Skeletal muscle tissue (tissue), 3 donors: ENCODE measurements at regions not wholly inside any gene's neighbourhood (a gene's known extent, or its start where the extent isn't known, plus 50 kb on each side); places are given as distances from the start of the nearest gene placed in this dataset.

Experiments
- H3K27ac ChIP-seq: one replicate; pipeline ENCODE4 v1.7.0; 2013; ENCODE audit warnings: mild to moderate bottlenecking, low read depth, low read length, inconsistent platforms
- H3K27me3 ChIP-seq, 3 donors: one replicate each; pipeline ENCODE4 v1.7.0; 2013; ENCODE audit warnings: low read length in 3 of 3; ENCODE audit not compliant: control insufficient read depth in 3 of 3, insufficient read depth in 3 of 3
- H3K36me3 ChIP-seq, 3 donors: one replicate each; pipeline ENCODE4 v1.7.0; 2013; ENCODE audit warnings: low read length in 3 of 3; ENCODE audit not compliant: control insufficient read depth in 3 of 3, insufficient read depth in 3 of 3
- H3K4me1 ChIP-seq, 3 donors: one replicate each; pipeline ENCODE4 v1.7.0; 2013; ENCODE audit warnings: low read length in 3 of 3, mild to moderate bottlenecking in 3 of 3; ENCODE audit not compliant: control insufficient read depth in 3 of 3, insufficient read depth in 3 of 3
- H3K4me3 ChIP-seq, 3 donors: one replicate each; pipeline ENCODE4 v1.7.0; 2013; ENCODE audit warnings: low read length in 3 of 3
- H3K9ac ChIP-seq, 3 donors: one replicate each; pipeline ENCODE4 v1.7.0; 2013; ENCODE audit warnings: low read length in 3 of 3, mild to moderate bottlenecking in 3 of 3, moderate library complexity in 2 of 3, low read depth in 1 of 3
- H3K9me3 ChIP-seq, 3 donors: one replicate each; pipeline ENCODE4 v1.7.0; 2013; ENCODE audit warnings: low read length in 3 of 3; ENCODE audit not compliant: control insufficient read depth in 3 of 3
- donor health status: Osteomylitis.

- Histone ChIP-seq H3K27ac (no peak overlapping the region), H3K36me3 (no peaks in the 10 kb centered on the region)
Measured at GRCh38 chr19:33938821-33939220, 142.2 kb downstream of the KCTD15 start.

GRCh38 chr19:33941133-33941532 is 144.5 kb downstream of the KCTD15 start:
- no peaks in the 10 kb centered on the region for H3K9me3 ChIP-seq
- no peak overlapping the region for H3K9ac ChIP-seq
- no peaks in the 10 kb centered on the region for H3K4me1 ChIP-seq
- H3K27ac ChIP-seq: no peak overlapping the region
- H3K4me3 ChIP-seq: no peak overlapping the region
- H3K36me3 ChIP-seq: no peaks in the 10 kb centered on the region
- peaks cover 0 to 2% (median 0%) of the 10 kb centered on the region in 3 donors for H3K27me3 ChIP-seq

More at GRCh38 chr19:33938821-33939220, 142.2 kb downstream of the KCTD15 start:
- peaks cover 0 to 4% (median 2%) of the 10 kb centered on the region in 3 donors for H3K27me3 ChIP-seq
- peaks cover 5 to 8% (median 6%) of the 10 kb centered on the region in 3 donors for H3K9me3 ChIP-seq
- H3K4me1 ChIP-seq: no peaks in the 10 kb centered on the region
- no peak overlapping the region for H3K4me3 ChIP-seq
- no peak overlapping the region for H3K9ac ChIP-seq

GRCh38 chr19:33946535-33947264 is 150.0 kb downstream of the KCTD15 start:
- Histone ChIP-seq H3K9me3 (no peaks in the 10 kb centered on the region), H3K27me3 (peaks cover 0 to 6% (median 2%) of the 10 kb centered on the region in 3 donors), H3K36me3 (no peaks in the 10 kb centered on the region), H3K9ac (no peak overlapping the region), H3K4me1 (no peaks in the 10 kb centered on the region), H3K27ac (no peak overlapping the region), H3K4me3 (no peak overlapping the region)

GRCh38 chr19:33947265-33947964 is 150.7 kb downstream of the KCTD15 start:
- H3K27me3 ChIP-seq: peaks cover 0 to 6% (median 2%) of the 10 kb centered on the region in 3 donors
- H3K9ac ChIP-seq: no peak overlapping the region
- no peaks in the 10 kb centered on the region for H3K9me3 ChIP-seq
- no peak overlapping the region for H3K4me3 ChIP-seq
- no peaks in the 10 kb centered on the region for H3K36me3 ChIP-seq
- H3K4me1 ChIP-seq: no peaks in the 10 kb centered on the region
- H3K27ac ChIP-seq: no peak overlapping the region

GRCh38 chr19:33948651-33949335 is 152.1 kb downstream of the KCTD15 start:
- Histone ChIP-seq H3K9me3 (peaks cover 0 to 3% (median 0%) of the 10 kb centered on the region in 3 donors), H3K36me3 (no peaks in the 10 kb centered on the region), H3K27me3 (peaks cover 0 to 6% (median 5%) of the 10 kb centered on the region in 3 donors), H3K9ac (no peak overlapping the region), H3K4me3 (no peak overlapping the region), H3K4me1 (no peaks in the 10 kb centered on the region), H3K27ac (no peak overlapping the region)

- Histone ChIP-seq H3K9ac (no peak overlapping the region), H3K27ac (no peak overlapping the region), H3K4me1 (no peaks in the 10 kb centered on the region), H3K36me3 (no peaks in the 10 kb centered on the region), H3K27me3 (peaks cover 0 to 6% (median 5%) of the 10 kb centered on the region in 3 donors), H3K4me3 (no peak overlapping the region), H3K9me3 (peaks cover 0 to 3% (median 0%) of the 10 kb centered on the region in 3 donors)
Measured at GRCh38 chr19:33950091-33950750, 153.6 kb downstream of the KCTD15 start.

- no peaks in the 10 kb centered on the region for H3K36me3 ChIP-seq
- H3K27me3 ChIP-seq: peaks cover 0 to 5% (median 3%) of the 10 kb centered on the region in 3 donors
- H3K27ac ChIP-seq: no peak overlapping the region
- no peak overlapping the region for H3K4me3 ChIP-seq
- H3K9ac ChIP-seq: no peak overlapping the region
- H3K4me1 ChIP-seq: no peaks in the 10 kb centered on the region
- peaks cover 0 to 3% (median 0%) of the 10 kb centered on the region in 3 donors for H3K9me3 ChIP-seq
Measured at GRCh38 chr19:33953023-33953422, 156.4 kb downstream of the KCTD15 start.

GRCh38 chr19:33953592-33953991 is 156.9 kb downstream of the KCTD15 start:
- Histone ChIP-seq H3K9me3 (peaks cover 0 to 3% (median 0%) of the 10 kb centered on the region in 3 donors), H3K27me3 (peaks cover 0 to 5% (median 3%) of the 10 kb centered on the region in 3 donors), H3K4me3 (no peak overlapping the region)

GRCh38 chr19:33954686-33955085 is 158.0 kb downstream of the KCTD15 start:
- H3K9me3 ChIP-seq: peaks cover 0 to 3% (median 0%) of the 10 kb centered on the region in 3 donors
- no peak overlapping the region for H3K4me3 ChIP-seq
- H3K27ac ChIP-seq: no peak overlapping the region
- H3K36me3 ChIP-seq: no peaks in the 10 kb centered on the region
- peaks cover 0 to 3% (median 0%) of the 10 kb centered on the region in 3 donors for H3K27me3 ChIP-seq
- no peak overlapping the region for H3K9ac ChIP-seq
- H3K4me1 ChIP-seq: no peaks in the 10 kb centered on the region

More at GRCh38 chr19:33953592-33953991, 156.9 kb downstream of the KCTD15 start:
- Histone ChIP-seq H3K27ac (no peak overlapping the region), H3K4me1 (no peaks in the 10 kb centered on the region), H3K9ac (no peak overlapping the region), H3K36me3 (no peaks in the 10 kb centered on the region)
